ENCODE measurements at regions not wholly inside any gene's neighbourhood (a gene's known extent, or its start where the extent isn't known, plus 50 kb on each side); places are given as distances from the start of the nearest gene placed in this dataset.

DNA sequence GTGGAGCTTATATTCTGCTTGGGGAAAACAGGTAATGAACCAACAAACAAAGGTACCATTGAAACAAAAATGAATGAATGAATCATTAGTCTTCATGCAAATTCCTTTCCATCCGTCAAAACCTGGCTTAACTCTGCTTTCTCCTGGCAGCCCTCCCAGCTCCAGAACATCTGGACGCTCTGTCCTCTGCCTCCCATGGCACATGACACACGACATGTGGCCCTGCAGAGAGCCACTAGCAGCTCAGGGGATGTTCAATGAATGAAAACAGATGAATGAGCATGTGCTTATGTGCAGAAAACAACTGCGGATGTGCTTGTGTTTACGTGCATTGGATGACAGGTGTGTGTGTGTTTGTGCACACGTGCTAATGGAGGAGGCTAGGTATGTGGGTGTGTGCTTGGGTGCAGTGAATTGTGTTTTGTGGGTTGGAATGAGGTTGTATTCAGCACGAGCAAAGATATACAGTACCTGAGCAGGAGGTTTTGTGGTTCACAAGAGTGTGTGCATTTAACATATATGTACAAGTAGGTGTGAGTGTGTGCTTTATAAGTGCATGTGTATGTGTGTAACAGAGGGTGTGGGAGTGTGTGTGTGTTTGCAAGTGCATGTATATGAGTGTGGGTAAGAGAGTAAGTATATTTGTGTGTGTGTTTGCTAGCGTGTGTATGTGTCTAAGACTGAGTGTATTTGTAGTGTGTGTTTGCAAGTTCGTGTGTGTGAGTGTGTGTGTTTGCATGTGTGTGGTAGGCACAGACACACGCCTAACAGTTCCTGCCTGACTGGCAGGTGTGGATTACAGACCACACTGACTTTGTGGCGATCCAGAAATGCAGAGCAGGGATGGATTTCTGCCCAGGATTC, 374.1 kb upstream of the SULF2 start (continued):
- TF ChIP-seq, protein P1, sequence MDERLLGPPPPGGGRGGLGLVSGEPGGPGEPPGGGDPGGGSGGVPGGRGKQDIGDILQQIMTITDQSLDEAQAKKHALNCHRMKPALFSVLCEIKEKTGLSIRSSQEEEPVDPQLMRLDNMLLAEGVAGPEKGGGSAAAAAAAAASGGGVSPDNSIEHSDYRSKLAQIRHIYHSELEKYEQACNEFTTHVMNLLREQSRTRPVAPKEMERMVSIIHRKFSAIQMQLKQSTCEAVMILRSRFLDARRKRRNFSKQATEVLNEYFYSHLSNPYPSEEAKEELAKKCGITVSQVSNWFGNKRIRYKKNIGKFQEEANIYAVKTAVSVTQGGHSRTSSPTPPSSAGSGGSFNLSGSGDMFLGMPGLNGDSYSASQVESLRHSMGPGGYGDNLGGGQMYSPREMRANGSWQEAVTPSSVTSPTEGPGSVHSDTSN (CRISPR knock-in tag; IDR thresholded peaks at IDR 0.05) = no peak
- TF ChIP-seq ATF7 (IDR thresholded peaks at IDR 0.05) (peak; percentile 29; the same call in 1 of the 2 replicates), ATF7 (CRISPR knock-in tag; IDR thresholded peaks at IDR 0.05) (no peak), TCF12 (IDR thresholded peaks at IDR 0.05) (no peak), TCF12 (CRISPR knock-in tag; IDR thresholded peaks at IDR 0.05) (no peak), FOXP1 (IDR thresholded peaks at IDR 0.05) (peak; percentile 29; the same call in 1 of the 2 replicates), FOXP1 (CRISPR knock-in tag; IDR thresholded peaks at IDR 0.05) (no peak), CHD4 (IDR thresholded peaks at IDR 0.05; ENCODE audit: borderline replicate concordance, low read length) (no peak), FOXK2 (IDR thresholded peaks at IDR 0.05) (peak; percentile 38; the same call in 1 of the 2 replicates), THAP11 (CRISPR knock-in tag; IDR thresholded peaks at IDR 0.05) (no peak), ZNF761 (CRISPR knock-in tag; conservative IDR thresholded peaks at IDR 0.05) (no peak)
- TF ChIP-seq, protein P2, sequence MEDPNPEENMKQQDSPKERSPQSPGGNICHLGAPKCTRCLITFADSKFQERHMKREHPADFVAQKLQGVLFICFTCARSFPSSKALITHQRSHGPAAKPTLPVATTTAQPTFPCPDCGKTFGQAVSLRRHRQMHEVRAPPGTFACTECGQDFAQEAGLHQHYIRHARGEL (CRISPR knock-in tag; IDR thresholded peaks at IDR 0.05) = no peak
- TF ChIP-seq, protein P3, sequence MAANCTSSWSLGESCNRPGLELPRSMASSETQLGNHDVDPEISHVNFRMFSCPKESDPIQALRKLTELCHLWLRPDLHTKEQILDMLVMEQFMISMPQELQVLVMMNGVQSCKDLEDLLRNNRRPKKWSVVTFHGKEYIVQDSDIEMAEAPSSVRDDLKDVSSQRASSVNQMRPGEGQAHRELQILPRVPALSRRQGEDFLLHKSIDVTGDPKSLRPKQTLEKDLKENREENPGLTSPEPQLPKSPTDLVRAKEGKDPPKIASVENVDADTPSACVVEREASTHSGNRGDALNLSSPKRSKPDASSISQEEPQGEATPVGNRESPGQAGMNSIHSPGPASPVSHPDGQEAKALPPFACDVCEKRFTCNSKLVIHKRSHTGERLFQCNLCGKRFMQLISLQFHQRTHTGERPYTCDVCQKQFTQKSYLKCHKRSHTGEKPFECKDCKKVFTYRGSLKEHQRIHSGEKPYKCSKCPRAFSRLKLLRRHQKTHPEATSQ (CRISPR knock-in tag; IDR thresholded peaks at IDR 0.05; ENCODE audit: borderline replicate concordance) = no peak
- TF ChIP-seq, protein P4, sequence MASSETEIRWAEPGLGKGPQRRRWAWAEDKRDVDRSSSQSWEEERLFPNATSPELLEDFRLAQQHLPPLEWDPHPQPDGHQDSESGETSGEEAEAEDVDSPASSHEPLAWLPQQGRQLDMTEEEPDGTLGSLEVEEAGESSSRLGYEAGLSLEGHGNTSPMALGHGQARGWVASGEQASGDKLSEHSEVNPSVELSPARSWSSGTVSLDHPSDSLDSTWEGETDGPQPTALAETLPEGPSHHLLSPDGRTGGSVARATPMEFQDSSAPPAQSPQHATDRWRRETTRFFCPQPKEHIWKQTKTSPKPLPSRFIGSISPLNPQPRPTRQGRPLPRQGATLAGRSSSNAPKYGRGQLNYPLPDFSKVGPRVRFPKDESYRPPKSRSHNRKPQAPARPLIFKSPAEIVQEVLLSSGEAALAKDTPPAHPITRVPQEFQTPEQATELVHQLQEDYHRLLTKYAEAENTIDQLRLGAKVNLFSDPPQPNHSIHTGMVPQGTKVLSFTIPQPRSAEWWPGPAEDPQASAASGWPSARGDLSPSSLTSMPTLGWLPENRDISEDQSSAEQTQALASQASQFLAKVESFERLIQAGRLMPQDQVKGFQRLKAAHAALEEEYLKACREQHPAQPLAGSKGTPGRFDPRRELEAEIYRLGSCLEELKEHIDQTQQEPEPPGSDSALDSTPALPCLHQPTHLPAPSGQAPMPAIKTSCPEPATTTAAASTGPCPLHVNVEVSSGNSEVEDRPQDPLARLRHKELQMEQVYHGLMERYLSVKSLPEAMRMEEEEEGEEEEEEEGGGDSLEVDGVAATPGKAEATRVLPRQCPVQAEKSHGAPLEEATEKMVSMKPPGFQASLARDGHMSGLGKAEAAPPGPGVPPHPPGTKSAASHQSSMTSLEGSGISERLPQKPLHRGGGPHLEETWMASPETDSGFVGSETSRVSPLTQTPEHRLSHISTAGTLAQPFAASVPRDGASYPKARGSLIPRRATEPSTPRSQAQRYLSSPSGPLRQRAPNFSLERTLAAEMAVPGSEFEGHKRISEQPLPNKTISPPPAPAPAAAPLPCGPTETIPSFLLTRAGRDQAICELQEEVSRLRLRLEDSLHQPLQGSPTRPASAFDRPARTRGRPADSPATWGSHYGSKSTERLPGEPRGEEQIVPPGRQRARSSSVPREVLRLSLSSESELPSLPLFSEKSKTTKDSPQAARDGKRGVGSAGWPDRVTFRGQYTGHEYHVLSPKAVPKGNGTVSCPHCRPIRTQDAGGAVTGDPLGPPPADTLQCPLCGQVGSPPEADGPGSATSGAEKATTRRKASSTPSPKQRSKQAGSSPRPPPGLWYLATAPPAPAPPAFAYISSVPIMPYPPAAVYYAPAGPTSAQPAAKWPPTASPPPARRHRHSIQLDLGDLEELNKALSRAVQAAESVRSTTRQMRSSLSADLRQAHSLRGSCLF (CRISPR knock-in tag; IDR thresholded peaks at IDR 0.05; ENCODE audit: borderline replicate concordance) = no peak
- TF ChIP-seq, protein P5, sequence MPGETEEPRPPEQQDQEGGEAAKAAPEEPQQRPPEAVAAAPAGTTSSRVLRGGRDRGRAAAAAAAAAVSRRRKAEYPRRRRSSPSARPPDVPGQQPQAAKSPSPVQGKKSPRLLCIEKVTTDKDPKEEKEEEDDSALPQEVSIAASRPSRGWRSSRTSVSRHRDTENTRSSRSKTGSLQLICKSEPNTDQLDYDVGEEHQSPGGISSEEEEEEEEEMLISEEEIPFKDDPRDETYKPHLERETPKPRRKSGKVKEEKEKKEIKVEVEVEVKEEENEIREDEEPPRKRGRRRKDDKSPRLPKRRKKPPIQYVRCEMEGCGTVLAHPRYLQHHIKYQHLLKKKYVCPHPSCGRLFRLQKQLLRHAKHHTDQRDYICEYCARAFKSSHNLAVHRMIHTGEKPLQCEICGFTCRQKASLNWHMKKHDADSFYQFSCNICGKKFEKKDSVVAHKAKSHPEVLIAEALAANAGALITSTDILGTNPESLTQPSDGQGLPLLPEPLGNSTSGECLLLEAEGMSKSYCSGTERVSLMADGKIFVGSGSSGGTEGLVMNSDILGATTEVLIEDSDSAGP (CRISPR knock-in tag; IDR thresholded peaks at IDR 0.05; ENCODE audit: borderline replicate concordance) = no peak
- TF ChIP-seq, protein P6, sequence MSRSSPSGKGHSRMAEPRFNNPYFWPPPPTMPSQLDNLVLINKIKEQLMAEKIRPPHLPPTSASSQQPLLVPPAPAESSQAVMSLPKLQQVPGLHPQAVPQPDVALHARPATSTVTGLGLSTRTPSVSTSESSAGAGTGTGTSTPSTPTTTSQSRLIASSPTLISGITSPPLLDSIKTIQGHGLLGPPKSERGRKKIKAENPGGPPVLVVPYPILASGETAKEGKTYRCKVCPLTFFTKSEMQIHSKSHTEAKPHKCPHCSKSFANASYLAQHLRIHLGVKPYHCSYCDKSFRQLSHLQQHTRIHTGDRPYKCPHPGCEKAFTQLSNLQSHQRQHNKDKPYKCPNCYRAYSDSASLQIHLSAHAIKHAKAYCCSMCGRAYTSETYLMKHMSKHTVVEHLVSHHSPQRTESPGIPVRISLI (CRISPR knock-in tag; IDR thresholded peaks at IDR 0.05; ENCODE audit: borderline replicate concordance) = no peak
- TF ChIP-seq, protein P7, sequence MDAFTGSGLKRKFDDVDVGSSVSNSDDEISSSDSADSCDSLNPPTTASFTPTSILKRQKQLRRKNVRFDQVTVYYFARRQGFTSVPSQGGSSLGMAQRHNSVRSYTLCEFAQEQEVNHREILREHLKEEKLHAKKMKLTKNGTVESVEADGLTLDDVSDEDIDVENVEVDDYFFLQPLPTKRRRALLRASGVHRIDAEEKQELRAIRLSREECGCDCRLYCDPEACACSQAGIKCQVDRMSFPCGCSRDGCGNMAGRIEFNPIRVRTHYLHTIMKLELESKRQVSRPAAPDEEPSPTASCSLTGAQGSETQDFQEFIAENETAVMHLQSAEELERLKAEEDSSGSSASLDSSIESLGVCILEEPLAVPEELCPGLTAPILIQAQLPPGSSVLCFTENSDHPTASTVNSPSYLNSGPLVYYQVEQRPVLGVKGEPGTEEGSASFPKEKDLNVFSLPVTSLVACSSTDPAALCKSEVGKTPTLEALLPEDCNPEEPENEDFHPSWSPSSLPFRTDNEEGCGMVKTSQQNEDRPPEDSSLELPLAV (CRISPR knock-in tag; conservative IDR thresholded peaks at IDR 0.05; ENCODE audit: low read depth) = no peak
